Left lung (tissue), 4 donors: ENCODE measurements at regions not wholly inside any gene's neighbourhood (a gene's known extent, or its start where the extent isn't known, plus 50 kb on each side); places are given as distances from the start of the nearest gene placed in this dataset.
"Not testable (repeated sequence)": the region's sequence is repeated elsewhere in the genome, so short reads cannot be mapped to it uniquely, and the experiment has no call there.

Source experiments
- ATAC-seq: fragments of 200-7000 bp; cut with Tn5 transposase; one replicate; pipeline ENCODE4 v1.9.1; 2020; ENCODE audit warnings: moderate library complexity
- DNase-seq, 4 donors: peaks; one replicate each; pipeline ENCODE4 v3.0.0-alpha.2; 2013 to 2020
- H3K27ac ChIP-seq, 2 donors: fragments of 200-600 bp; sonication (generic) in 1 of 2; one replicate each; pipeline versions ENCODE4 v1.5.0 to v1.8.0; 2020 to 2021
- H3K27me3 ChIP-seq, 2 donors: fragments of 200-600 bp; sonication (generic) in 1 of 2; one replicate each; pipeline versions ENCODE4 v1.5.0 to v1.8.0; 2020 to 2021
- H3K36me3 ChIP-seq, 2 donors: fragments of 200-600 bp; sonication (generic) in 1 of 2; one replicate each; pipeline versions ENCODE4 v1.5.0 to v1.8.0; 2020 to 2021
- H3K4me1 ChIP-seq, 2 donors: fragments of 200-600 bp; one replicate each; pipeline ENCODE4 v1.8.0; 2021
- H3K4me3 ChIP-seq, 2 donors: fragments of 200-600 bp; sonication (generic) in 1 of 2; one replicate each; pipeline versions ENCODE4 v1.5.0 to v1.8.0; 2020 to 2021; ENCODE audit warnings: mild to moderate bottlenecking in 1 of 2
- H3K9me3 ChIP-seq, 2 donors: fragments of 200-600 bp; sonication (generic) in 1 of 2; one replicate each; pipeline versions ENCODE4 v1.5.0 to v1.8.0; 2020 to 2021
- CTCF ChIP-seq, 2 donors: fragments of 200-600 bp; sonication (generic) in 1 of 2; IDR thresholded peaks; one replicate each; pipeline versions ENCODE4 v1.5.0 to v1.8.0; 2021; ENCODE audit warnings: antibody characterized with exemption in 2 of 2
- intact Hi-C, 2 donors: fragments of 100-400 bp; cut with DNase I; formaldehyde crosslinking; loops; one replicate each; pipeline versions ENCODE4 v1.11.2 to v1.14.2; 2022
- donor health status: DM: no; HTN: yes; CAD: no.
- donor health status: DM: no; HTN: no; CAD: no.

DNA sequence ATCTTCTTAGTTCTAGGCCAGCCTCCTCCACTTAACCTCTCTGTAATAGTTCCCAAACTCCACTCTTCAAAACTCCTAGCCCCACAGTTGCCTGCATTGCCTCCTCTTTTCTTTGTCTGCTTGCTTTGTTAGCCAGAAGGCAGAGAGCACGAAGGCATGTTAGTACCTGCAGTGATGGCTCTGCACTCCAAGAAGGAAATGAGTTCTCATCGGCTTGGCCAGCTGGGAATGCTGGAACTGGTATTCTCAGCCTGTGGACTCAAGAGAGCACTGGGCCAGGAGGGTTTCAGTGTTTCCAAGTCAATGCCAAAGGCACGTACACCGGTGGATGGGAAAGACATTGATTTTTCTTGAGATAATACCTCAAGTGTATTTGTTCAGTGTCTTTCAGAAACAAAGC, 66.3 kb upstream of the HABP2 start:
- Histone ChIP-seq H3K9me3 (no peaks in the 10 kb centered on the region), H3K4me1 (peaks cover 0 to 11% of the 10 kb centered on the region in 2 donors), H3K36me3 (no peaks in the 10 kb centered on the region), H3K27me3 (no peaks in the 10 kb centered on the region), H3K4me3 (no peak overlapping the region), H3K27ac (peak overlapping the region in 1 of 2 donors; percentile 48)
- DNase-seq, result no peak
- no peak for ATAC-seq
- no peak for TF ChIP-seq CTCF (IDR thresholded peaks at IDR 0.05)
- intact Hi-C loops, result no loop called here

DNA sequence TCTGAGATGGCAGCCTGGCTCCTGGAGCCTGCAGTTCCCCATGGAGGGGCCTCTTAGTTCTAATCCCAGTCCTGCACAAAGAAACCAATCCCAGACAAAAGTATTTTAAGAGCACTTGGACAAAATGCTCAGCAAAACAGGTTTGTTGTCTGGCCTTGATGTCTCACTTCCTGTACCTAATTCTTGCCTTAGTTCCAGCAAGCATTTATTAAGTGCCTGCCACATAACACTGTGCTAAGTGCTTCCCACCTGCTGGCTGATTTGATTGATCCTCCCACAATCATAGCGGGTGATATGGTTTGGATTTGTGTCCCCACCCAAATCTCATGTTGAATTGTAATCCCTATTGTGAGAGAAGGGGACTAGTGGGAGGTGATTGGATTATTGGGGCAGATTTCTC, 65.7 kb upstream of the HABP2 start:
- Histone ChIP-seq H3K9me3 (no peaks in the 10 kb centered on the region), H3K27ac (peak overlapping the region in 1 of 2 donors; percentile 48), H3K4me1 (peaks cover 0 to 15% of the 10 kb centered on the region in 2 donors), H3K36me3 (no peaks in the 10 kb centered on the region), H3K27me3 (no peaks in the 10 kb centered on the region), H3K4me3 (no peak overlapping the region)
- TF ChIP-seq CTCF (IDR thresholded peaks at IDR 0.05), result no peak
- intact Hi-C loops, result no loop called here
- ATAC-seq (peak; percentile 75), DNase-seq (no peak)

- Histone ChIP-seq H3K27me3 (no peaks in the 10 kb centered on the region), H3K36me3 (no peaks in the 10 kb centered on the region), H3K9me3 (no peaks in the 10 kb centered on the region), H3K27ac (no peak overlapping the region), H3K4me1 (peaks cover 0 to 18% of the 10 kb centered on the region in 2 donors), H3K4me3 (no peak overlapping the region)
- no peak for TF ChIP-seq CTCF (IDR thresholded peaks at IDR 0.05)
- intact Hi-C loops, result no loop called here
- ATAC-seq (no peak), DNase-seq (no peak)
Measured at GRCh38 chr10:113488186-113488585, 64.7 kb upstream of the HABP2 start.

DNA sequence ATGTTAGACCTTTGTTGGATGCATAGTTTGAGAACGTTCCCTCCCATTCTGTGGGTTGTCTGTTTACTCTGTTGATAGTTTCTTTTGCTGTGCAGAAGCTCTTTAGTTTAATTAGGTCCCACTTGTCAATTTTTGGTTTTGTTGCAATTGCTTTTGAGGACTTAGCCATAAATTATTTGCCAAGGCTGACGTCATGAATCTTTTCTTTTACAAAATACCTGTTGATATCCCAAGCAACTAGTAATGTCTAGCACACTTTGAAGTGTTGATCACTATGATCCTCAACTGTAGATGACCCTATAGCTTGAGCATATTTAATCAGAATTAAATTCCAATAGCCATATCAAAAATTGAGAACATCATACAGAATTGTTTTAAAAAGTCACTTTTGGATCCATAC, 63.3 kb upstream of the HABP2 start:
- peaks cover 3 to 23% of the 10 kb centered on the region in 2 donors for H3K4me1 ChIP-seq
- H3K27me3 ChIP-seq, H3K4me3 ChIP-seq, H3K36me3 ChIP-seq, H3K27ac ChIP-seq, ATAC-seq, H3K9me3 ChIP-seq, DNase-seq, intact Hi-C loops: not testable (repeated sequence)

- ATAC-seq, result peak; percentile 30
- intact Hi-C loops, result no loop called here
- no peaks in the 10 kb centered on the region for H3K27me3 ChIP-seq
- peaks cover 6 to 30% of the 10 kb centered on the region in 2 donors for H3K4me1 ChIP-seq
- H3K9me3 ChIP-seq, result no peaks in the 10 kb centered on the region
- no peak overlapping the region for H3K4me3 ChIP-seq
- TF ChIP-seq CTCF (IDR thresholded peaks at IDR 0.05), result no peak
- no peaks in the 10 kb centered on the region for H3K36me3 ChIP-seq
- peak overlapping the region in 1 of 2 donors; percentile 79 for H3K27ac ChIP-seq
- peak in 1 of 4 donors; percentile 72 for DNase-seq
Measured at GRCh38 chr10:113491967-113492565, 60.8 kb upstream of the HABP2 start.

DNA sequence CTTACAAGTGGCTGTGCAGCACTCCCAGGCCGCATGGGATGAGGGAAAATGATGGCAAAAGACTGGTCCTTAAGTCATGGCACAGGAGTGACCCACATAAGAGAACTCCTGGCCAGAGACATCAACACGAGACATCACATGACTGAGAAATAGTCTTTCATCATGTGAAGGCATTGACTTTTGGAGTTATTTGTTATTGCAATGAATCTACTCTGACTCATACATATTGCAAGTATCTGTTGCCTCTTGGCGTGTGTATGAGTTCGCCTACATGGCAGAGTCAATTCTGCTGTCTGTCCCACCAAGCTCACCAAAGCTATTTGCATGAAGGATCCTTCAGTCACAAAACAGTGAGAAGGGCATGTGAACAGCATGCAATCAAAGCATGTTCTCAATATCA, 59.7 kb upstream of the HABP2 start:
- Histone ChIP-seq H3K9me3 (no peaks in the 10 kb centered on the region), H3K27me3 (no peaks in the 10 kb centered on the region), H3K27ac (peak overlapping the region in 1 of 2 donors; percentile 79), H3K36me3 (no peaks in the 10 kb centered on the region), H3K4me3 (no peak overlapping the region), H3K4me1 (peaks cover 7 to 30% of the 10 kb centered on the region in 2 donors)
- ATAC-seq (no peak), DNase-seq (no peak)
- no peak for TF ChIP-seq CTCF (IDR thresholded peaks at IDR 0.05)
- intact Hi-C loops, result no loop called here
